ENCODE measurements at regions not wholly inside any gene's neighbourhood (a gene's known extent, or its start where the extent isn't known, plus 50 kb on each side); places are given as distances from the start of the nearest gene placed in this dataset.

DNA sequence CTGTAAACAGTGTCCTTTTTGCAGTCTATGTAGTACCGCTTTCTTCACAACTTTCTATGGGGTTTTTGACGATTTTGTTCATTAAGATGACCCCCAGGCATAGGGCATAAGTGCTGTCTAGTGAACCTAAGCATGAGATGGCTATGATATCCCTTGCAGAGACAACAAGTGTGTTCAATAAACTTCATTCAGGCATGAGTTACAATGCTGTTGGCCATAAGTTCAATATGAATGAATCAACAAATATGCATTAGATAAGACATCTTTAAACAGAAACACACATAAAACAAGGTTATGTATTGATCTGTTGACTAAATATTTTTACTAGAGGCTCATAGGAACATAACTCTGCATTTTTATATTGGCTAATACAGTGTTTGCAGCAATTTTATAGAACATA lies 1322.0 kb downstream of the ARAP2 start:
- TF ChIP-seq MAZ (IDR thresholded peaks at IDR 0.05; ENCODE audit: borderline replicate concordance, low read depth, low read length) (no peak), HDAC2 (IDR thresholded peaks at IDR 0.05) (no peak), TP53 (CRISPR knock-in tag; IDR thresholded peaks at IDR 0.05) (no peak), CTCF (IDR thresholded peaks at IDR 0.05) (no peak), PBX3 (IDR thresholded peaks at IDR 0.05) (no peak), SMC3 (IDR thresholded peaks at IDR 0.05) (no peak), RARB (CRISPR knock-in tag; IDR thresholded peaks at IDR 0.05) (no peak)
